OCI-LY1 (cell line): ENCODE measurements at regions not wholly inside any gene's neighbourhood (a gene's known extent, or its start where the extent isn't known, plus 50 kb on each side); places are given as distances from the start of the nearest gene placed in this dataset.

Source experiments
- H2AFZ ChIP-seq: fragments of 200-600 bp; sonication (generic), shearing (Covaris generic); 2 replicates; pipeline ENCODE4 v1.6.0; 2014; ENCODE audit warnings: antibody characterized with exemption, mild to moderate bottlenecking, low read length
- H3F3A ChIP-seq: fragments of 200-600 bp; sonication (generic), shearing (Covaris generic); 2 replicates; pipeline ENCODE4 v1.6.0; 2014; ENCODE audit warnings: mild to moderate bottlenecking, antibody characterized with exemption, low read length, moderate library complexity; ENCODE audit not compliant: insufficient read depth
- H3K27ac ChIP-seq: fragments of 200-600 bp; sonication (generic); 2 replicates; pipeline ENCODE4 v1.5.1; 2014; ENCODE audit warnings: low read length, mixed run types, mild to moderate bottlenecking, low read depth; ENCODE audit not compliant: poor library complexity, severe bottlenecking
- H3K27me3 ChIP-seq: fragments of 200-600 bp; sonication (generic); 2 replicates; pipeline ENCODE4 v1.6.0; 2014; ENCODE audit warnings: antibody characterized with exemption, mild to moderate bottlenecking, low read length, moderate library complexity; ENCODE audit not compliant: insufficient read depth
- H3K36me3 ChIP-seq: fragments of 200-600 bp; sonication (generic); 2 replicates; pipeline ENCODE4 v1.6.1; 2014; ENCODE audit warnings: mild to moderate bottlenecking, antibody characterized with exemption, low read length, moderate library complexity, mixed read lengths; ENCODE audit not compliant: insufficient read depth
- H3K4me1 ChIP-seq: fragments of 200-600 bp; sonication (generic); 2 replicates; pipeline ENCODE4 v1.5.1; 2014; ENCODE audit warnings: mild to moderate bottlenecking, low read length, moderate library complexity; ENCODE audit not compliant: insufficient read depth, severe bottlenecking
- H3K4me2 ChIP-seq: fragments of 200-600 bp; sonication (generic), shearing (Covaris generic); 2 replicates; pipeline ENCODE4 v1.6.1; 2014; ENCODE audit warnings: low read length
- H3K4me3 ChIP-seq: fragments of 200-600 bp; sonication (generic); 2 replicates; pipeline ENCODE4 v1.5.1; 2014; ENCODE audit warnings: low read length, low read depth, mild to moderate bottlenecking, mixed read lengths; ENCODE audit not compliant: poor library complexity, severe bottlenecking
- H3K79me2 ChIP-seq: fragments of 200-600 bp; shearing (Covaris generic); 2 replicates; pipeline ENCODE4 v1.6.1; 2016; ENCODE audit warnings: mixed run types, low read length, mixed read lengths; ENCODE audit not compliant: insufficient read depth
- H3K9ac ChIP-seq: fragments of 200-600 bp; sonication (generic), shearing (Covaris generic); 2 replicates; pipeline ENCODE4 v1.6.1; 2014; ENCODE audit warnings: mild to moderate bottlenecking, low read length, mixed read lengths
- H3K9me2 ChIP-seq: fragments of 200-600 bp; sonication (generic), shearing (Covaris generic); 2 replicates; pipeline ENCODE4 v1.6.1; 2014; ENCODE audit warnings: low read depth, mild to moderate bottlenecking, low read length, mixed read lengths
- H3K9me3 ChIP-seq: fragments of 200-600 bp; shearing (Covaris generic); 2 replicates; pipeline ENCODE4 v1.6.1; 2014; ENCODE audit warnings: low read length, mixed read lengths
- H4K20me1 ChIP-seq: fragments of 200-600 bp; sonication (generic), shearing (Covaris generic); 2 replicates; pipeline ENCODE4 v1.6.0; 2016; ENCODE audit warnings: mild to moderate bottlenecking, low read length; ENCODE audit not compliant: insufficient read depth
- EZH2 ChIP-seq: fragments of 200-600 bp; sonication (generic), shearing (Covaris generic); IDR thresholded peaks from 2 replicates; pipeline ENCODE4 v1.8.0; 2017; ENCODE audit warnings: borderline replicate concordance, mixed run types, mild to moderate bottlenecking, antibody characterized with exemption, low read length, moderate library complexity, mixed read lengths
- TF ChIP-seq, protein P1 (sequence below): fragments of 200-600 bp; sonication (generic), shearing (Covaris generic); IDR thresholded peaks from 2 replicates; pipeline ENCODE4 v1.5.1; 2017; ENCODE audit warnings: mild to moderate bottlenecking, antibody characterized with exemption, low read length, moderate library complexity, mixed read lengths

DNA sequence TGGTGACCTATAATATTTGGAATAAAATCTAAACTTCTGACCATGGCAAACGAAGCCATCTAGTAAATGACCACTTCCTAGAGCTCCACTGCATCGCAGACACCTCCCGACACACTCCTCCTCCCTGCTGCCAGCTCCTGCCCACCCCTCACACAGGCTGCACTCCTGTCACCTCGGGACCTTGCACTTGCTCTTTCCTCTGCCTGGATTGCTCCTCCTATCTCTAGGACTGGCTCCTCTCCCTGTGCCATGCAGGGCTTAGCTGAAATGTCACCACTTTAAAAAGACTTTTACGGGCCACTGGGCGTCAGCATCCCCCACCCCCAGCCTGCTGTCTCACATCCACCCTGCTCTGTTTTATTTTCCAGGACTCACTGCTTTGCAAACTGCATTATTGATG, 87.6 kb upstream of the MC3R start:
- Histone ChIP-seq H2AFZ (no peak overlapping the region), H3K9me3 (no peaks in the 10 kb centered on the region), H3F3A (no peaks in the 10 kb centered on the region), H3K27ac (no peak overlapping the region), H3K4me2 (no peak overlapping the region), H3K9me2 (no peaks in the 10 kb centered on the region), H3K4me3 (no peak overlapping the region), H3K79me2 (no peaks in the 10 kb centered on the region), H3K9ac (no peak overlapping the region), H4K20me1 (no peaks in the 10 kb centered on the region), H3K4me1 (no peaks in the 10 kb centered on the region), H3K27me3 (no peaks in the 10 kb centered on the region), H3K36me3 (no peaks in the 10 kb centered on the region)
- TF ChIP-seq EZH2 = no peak
- TF ChIP-seq, protein P1, sequence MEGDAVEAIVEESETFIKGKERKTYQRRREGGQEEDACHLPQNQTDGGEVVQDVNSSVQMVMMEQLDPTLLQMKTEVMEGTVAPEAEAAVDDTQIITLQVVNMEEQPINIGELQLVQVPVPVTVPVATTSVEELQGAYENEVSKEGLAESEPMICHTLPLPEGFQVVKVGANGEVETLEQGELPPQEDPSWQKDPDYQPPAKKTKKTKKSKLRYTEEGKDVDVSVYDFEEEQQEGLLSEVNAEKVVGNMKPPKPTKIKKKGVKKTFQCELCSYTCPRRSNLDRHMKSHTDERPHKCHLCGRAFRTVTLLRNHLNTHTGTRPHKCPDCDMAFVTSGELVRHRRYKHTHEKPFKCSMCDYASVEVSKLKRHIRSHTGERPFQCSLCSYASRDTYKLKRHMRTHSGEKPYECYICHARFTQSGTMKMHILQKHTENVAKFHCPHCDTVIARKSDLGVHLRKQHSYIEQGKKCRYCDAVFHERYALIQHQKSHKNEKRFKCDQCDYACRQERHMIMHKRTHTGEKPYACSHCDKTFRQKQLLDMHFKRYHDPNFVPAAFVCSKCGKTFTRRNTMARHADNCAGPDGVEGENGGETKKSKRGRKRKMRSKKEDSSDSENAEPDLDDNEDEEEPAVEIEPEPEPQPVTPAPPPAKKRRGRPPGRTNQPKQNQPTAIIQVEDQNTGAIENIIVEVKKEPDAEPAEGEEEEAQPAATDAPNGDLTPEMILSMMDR = no peak

DNA sequence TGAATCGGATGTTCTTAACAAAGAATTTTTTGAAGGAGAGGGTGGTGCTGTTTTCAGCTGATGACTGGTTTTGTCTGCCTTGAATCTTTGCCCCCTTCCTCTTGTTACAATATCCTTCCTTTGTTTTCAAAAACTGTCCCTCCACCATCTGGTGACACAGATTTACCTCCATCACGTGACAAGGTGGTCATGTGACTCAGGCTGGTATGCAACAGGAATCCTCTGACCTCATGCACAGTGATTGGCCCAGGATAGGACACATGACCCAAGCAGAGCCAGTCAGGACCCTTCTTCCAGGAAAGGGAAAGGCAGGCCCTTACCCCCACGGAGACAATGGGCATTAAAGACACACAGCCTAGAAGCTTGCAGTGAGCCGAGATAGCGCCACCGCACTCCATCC, 84.7 kb upstream of the MC3R start:
- Histone ChIP-seq H3K9ac (no peak overlapping the region), H3K36me3 (no peaks in the 10 kb centered on the region), H3F3A (no peaks in the 10 kb centered on the region), H3K9me2 (no peaks in the 10 kb centered on the region), H3K4me1 (no peaks in the 10 kb centered on the region), H2AFZ (no peak overlapping the region), H3K9me3 (no peaks in the 10 kb centered on the region), H4K20me1 (no peaks in the 10 kb centered on the region), H3K4me3 (no peak overlapping the region), H3K4me2 (no peak overlapping the region), H3K79me2 (no peaks in the 10 kb centered on the region), H3K27ac (no peak overlapping the region), H3K27me3 (no peaks in the 10 kb centered on the region)
- no peak for TF ChIP-seq EZH2
- TF ChIP-seq, protein P1 = no peak

DNA sequence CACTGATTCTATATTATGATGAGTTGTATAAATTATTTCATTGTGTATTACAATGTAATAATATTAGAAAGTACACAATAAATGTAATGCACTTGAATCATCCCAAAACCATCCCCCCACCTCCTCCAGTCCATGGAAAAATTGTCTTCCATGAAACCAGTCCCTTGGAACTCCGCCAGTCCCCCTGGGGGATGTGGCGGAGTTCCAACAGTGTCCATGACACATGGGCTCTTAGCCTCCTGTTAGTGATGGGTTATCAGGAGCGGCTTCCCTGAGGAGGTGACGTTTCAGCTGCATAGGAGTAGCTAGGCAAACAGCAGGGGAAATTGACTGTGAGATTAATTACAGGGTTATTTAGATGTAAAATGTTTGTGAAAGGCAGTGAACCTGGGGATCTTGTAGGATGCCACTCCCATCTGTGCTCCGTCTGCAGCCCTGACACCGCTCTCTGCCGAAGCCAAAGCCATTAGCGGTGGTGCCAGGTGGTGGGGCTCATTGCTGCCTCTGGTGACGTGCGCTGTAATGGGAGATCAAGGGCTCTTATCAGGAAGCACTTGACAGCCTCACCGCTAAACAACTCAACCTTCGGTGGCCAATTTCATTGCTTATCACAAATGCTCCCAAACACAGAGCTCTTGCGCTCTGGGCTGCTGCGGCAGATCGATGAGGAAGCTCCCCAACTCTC, 81.6 kb upstream of the MC3R start:
- Histone ChIP-seq H3K9me2 (no peaks in the 10 kb centered on the region), H3F3A (no peaks in the 10 kb centered on the region), H3K4me1 (no peaks in the 10 kb centered on the region), H3K79me2 (no peaks in the 10 kb centered on the region), H4K20me1 (no peaks in the 10 kb centered on the region), H3K27me3 (no peaks in the 10 kb centered on the region), H3K27ac (no peak overlapping the region), H3K4me2 (no peak overlapping the region), H3K9me3 (no peaks in the 10 kb centered on the region), H2AFZ (no peak overlapping the region), H3K36me3 (no peaks in the 10 kb centered on the region), H3K9ac (no peak overlapping the region), H3K4me3 (no peak overlapping the region)
- TF ChIP-seq, protein P1 = no peak
- TF ChIP-seq EZH2 = no peak
